Brain microvascular endothelial cell (primary cell): ENCODE measurements at regions not wholly inside any gene's neighbourhood (a gene's known extent, or its start where the extent isn't known, plus 50 kb on each side); places are given as distances from the start of the nearest gene placed in this dataset.

ENCODE experiments used
- DNase-seq: peaks from one replicate; pipeline ENCODE4 v3.0.0-alpha.2; 2020
- H3K27ac ChIP-seq: fragments of 250-450 bp; sonication (Bioruptor Pico); 2 replicates; pipeline ENCODE4 v1.5.1; 2020; ENCODE audit warnings: mild to moderate bottlenecking, moderate library complexity
- H3K27me3 ChIP-seq: fragments of 250-450 bp; sonication (Bioruptor Pico); replicated peaks from 2 replicates; pipeline ENCODE4 v1.5.1; 2020; ENCODE audit warnings: mild to moderate bottlenecking
- H3K36me3 ChIP-seq: fragments of 250-450 bp; sonication (Bioruptor Pico); replicated peaks from 2 replicates; pipeline ENCODE4 v1.5.1; 2020; ENCODE audit warnings: mild to moderate bottlenecking
- H3K4me3 ChIP-seq: 2 replicates; pipeline ENCODE4 v1.5.1; 2011; ENCODE audit warnings: low read depth, mild to moderate bottlenecking, control low read depth, low read length, moderate library complexity
- in situ Hi-C: cut with HindIII; loops from 2 replicates; pipeline ENCODE4 v1.10.0; 2017; ENCODE audit warnings: low sequenced_read_pairs, low pct_ligation_motif_present
- TF ChIP-seq, protein P1 (sequence below): IDR thresholded peaks from 2 replicates; pipeline ENCODE4 v1.5.1; 2011; ENCODE audit warnings: low read depth, mild to moderate bottlenecking, moderate library complexity, low read length, control low read depth, inconsistent platforms; ENCODE audit errors: missing control alignments

DNA sequence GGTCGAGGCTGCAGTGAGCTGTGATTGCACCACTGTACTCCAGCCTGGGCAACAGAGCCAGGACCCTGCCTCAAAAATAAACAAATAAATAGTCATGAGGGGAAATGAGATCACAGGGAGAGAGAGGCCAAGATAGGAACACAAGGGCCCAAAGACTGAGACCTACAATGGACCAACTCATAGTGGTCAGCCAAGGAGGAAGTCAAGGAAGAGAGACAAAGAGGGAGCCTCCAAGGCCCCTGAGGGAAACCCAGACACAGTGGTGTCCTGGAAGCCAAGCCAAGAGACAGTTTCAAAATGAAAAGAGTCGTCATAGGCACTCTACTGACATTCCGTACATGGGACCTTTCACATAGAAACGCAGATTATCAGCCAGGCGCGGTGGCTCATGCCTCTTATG, 153.3 kb downstream of the BCOR start:
- Histone ChIP-seq H3K36me3 (no peaks in the 10 kb centered on the region), H3K4me3 (no peak overlapping the region), H3K27ac (no peak overlapping the region), H3K27me3 (no peaks in the 10 kb centered on the region)
- in situ Hi-C loops, result no loop called here
- TF ChIP-seq, protein P1, sequence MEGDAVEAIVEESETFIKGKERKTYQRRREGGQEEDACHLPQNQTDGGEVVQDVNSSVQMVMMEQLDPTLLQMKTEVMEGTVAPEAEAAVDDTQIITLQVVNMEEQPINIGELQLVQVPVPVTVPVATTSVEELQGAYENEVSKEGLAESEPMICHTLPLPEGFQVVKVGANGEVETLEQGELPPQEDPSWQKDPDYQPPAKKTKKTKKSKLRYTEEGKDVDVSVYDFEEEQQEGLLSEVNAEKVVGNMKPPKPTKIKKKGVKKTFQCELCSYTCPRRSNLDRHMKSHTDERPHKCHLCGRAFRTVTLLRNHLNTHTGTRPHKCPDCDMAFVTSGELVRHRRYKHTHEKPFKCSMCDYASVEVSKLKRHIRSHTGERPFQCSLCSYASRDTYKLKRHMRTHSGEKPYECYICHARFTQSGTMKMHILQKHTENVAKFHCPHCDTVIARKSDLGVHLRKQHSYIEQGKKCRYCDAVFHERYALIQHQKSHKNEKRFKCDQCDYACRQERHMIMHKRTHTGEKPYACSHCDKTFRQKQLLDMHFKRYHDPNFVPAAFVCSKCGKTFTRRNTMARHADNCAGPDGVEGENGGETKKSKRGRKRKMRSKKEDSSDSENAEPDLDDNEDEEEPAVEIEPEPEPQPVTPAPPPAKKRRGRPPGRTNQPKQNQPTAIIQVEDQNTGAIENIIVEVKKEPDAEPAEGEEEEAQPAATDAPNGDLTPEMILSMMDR, result no peak
- no peak for DNase-seq

DNA sequence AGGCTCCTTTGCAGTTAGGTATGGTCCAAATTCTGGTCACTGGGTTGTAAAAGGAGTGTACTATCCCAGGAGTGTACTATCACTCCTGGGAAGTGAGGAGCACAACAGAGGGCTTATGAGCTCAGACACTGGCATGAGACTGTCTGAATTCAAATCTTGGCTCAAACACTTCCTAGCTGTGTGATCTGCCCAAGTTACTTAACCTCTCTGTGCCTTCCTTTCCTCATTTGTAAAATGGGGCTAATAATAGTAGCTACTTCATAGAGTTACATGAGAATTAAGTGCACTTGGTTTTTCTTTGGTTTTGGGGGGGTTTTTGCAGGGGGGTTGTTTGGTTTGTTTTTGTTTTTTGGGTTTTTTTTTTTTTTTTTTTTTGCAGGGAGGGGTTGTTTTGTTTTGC, 152.0 kb downstream of the BCOR start:
- Histone ChIP-seq H3K27ac (no peak overlapping the region), H3K36me3 (no peaks in the 10 kb centered on the region), H3K27me3 (no peaks in the 10 kb centered on the region), H3K4me3 (no peak overlapping the region)
- DNase-seq, result no peak
- in situ Hi-C loops, result no loop called here
- TF ChIP-seq, protein P1, result no peak

DNA sequence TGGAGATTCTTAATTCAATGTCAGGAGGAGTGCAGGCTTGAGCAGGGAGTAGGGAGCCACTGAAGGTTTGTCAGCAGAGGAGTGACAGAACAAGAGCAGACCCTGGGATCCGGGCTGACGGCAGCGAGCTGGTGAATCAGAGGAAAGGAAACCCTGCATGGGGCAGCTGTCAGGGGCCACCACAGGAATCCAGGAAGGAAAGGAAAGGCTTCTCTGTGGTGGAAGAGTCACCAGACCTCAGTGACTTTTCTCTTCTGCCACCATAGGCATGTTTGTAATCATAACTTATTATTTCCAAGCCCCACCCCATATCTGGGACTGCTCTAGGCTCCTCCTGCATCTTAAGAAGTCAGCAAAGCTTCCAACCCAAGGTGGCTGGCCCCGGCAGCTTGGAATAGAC, 150.9 kb downstream of the BCOR start:
- peak; percentile 82 for DNase-seq
- Histone ChIP-seq H3K27me3 (no peaks in the 10 kb centered on the region), H3K4me3 (no peak overlapping the region), H3K36me3 (no peaks in the 10 kb centered on the region), H3K27ac (no peak overlapping the region)
- in situ Hi-C loops, result no loop called here
- TF ChIP-seq, protein P1, result no peak

DNA sequence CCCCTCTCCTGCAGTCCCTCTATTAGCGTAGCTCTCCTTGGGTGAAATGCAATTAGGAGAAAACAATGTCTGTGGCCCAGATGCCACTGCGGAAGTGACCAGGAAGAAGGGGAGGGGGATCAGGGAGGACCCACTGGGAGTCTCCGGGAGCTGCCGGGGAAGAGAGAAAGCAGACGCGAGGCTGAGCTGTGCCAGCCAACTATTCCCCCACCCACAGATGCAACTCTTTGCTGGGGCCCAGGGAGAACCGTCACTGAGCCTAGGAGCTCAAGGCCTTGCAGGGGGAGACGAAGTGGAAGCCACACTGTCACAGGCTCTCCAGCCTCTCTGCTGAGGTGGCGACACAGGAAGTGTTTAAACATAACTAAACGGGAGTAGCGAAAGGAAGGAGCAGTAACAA, 149.2 kb downstream of the BCOR start:
- Histone ChIP-seq H3K27me3 (no peaks in the 10 kb centered on the region), H3K36me3 (no peaks in the 10 kb centered on the region), H3K4me3 (no peak overlapping the region), H3K27ac (no peak overlapping the region)
- in situ Hi-C loops, result no loop called here
- no peak for DNase-seq
- TF ChIP-seq, protein P1, result no peak

DNA sequence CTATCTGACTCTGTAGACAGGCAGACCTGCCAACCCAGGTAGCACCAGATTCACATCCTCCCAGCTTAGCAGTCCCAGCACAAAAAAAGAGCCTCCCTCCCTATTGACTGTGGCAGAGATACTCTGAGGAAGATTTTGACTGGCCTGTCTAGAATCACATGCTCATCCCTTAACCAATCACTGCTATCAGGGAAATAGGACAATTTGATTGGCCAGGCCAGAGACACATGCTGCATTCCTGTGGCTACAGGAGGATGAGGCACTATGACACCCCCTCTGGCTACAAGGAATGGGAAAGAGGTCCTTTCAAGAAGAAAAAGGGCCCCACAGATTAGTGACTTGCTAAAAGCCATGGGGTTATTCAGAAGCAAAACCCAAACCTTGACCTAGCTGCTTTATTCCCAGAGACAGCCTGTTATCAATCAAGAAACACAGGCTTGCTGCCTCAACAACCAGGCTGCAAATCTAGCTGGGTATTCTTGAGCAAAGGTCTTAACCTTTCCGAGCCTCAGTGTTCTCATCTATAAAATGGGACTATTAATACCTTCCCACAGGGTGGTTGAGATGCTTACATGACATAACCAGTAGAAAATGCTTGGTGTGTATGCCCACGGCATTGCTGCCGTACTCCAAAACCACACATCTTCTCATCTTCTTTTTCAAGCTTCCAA, 147.6 kb downstream of the BCOR start:
- no peaks in the 10 kb centered on the region for H3K36me3 ChIP-seq
- in situ Hi-C loops, result no loop called here
- TF ChIP-seq, protein P1, result no peak
- H3K27ac ChIP-seq, result no peak overlapping the region
- peak; percentile 20 for DNase-seq
- H3K27me3 ChIP-seq, result no peaks in the 10 kb centered on the region
- no peak overlapping the region for H3K4me3 ChIP-seq

DNA sequence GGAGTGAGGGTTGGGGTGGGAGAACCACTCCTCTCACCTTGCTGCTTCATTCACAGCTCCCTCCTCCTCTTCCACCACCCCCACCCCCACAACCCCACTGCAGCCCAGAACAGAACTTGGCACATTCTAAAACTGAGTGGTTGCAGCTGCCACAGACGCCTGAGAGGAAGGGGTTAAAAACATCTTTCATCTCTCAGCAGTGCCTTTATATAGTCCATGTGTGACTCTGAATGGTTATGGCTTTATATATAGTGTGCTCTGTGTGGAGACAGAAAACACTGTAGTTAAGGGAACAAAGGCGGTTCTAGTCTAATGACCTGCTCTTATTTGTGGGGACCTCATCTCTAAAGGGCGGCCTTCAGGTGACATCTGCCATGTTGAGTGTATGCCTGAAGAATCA, 144.8 kb downstream of the BCOR start:
- no peak overlapping the region for H3K27ac ChIP-seq
- H3K36me3 ChIP-seq, result no peaks in the 10 kb centered on the region
- no peaks in the 10 kb centered on the region for H3K27me3 ChIP-seq
- in situ Hi-C loops, result no loop called here
- no peak for DNase-seq
- H3K4me3 ChIP-seq, result no peak overlapping the region
- TF ChIP-seq, protein P1, result no peak
